Activated CD4-positive, alpha-beta T cell treated with anti-CD3 and anti-CD28 coated beads, Interleukin-2, amount 10 ng/mL, durations not matched to agents 24 days and 14 days (primary cell): ENCODE measurements at regions not wholly inside any gene's neighbourhood (a gene's known extent, or its start where the extent isn't known, plus 50 kb on each side); places are given as distances from the start of the nearest gene placed in this dataset.

Experiments
- DNase-seq: peaks from one replicate; pipeline ENCODE4 v3.0.0; 2022
- H3K27ac Mint-ChIP-seq: one replicate; pipeline ENCODE4 v1.8.0; 2022; ENCODE audit warnings: mild to moderate bottlenecking, mixed read lengths
- H3K27me3 Mint-ChIP-seq: one replicate; pipeline ENCODE4 v1.8.0; 2022; ENCODE audit warnings: mixed read lengths
- H3K36me3 Mint-ChIP-seq: one replicate; pipeline ENCODE4 v1.8.0; 2022; ENCODE audit warnings: low read depth, mild to moderate bottlenecking, mixed read lengths
- H3K4me1 Mint-ChIP-seq: one replicate; pipeline ENCODE4 v1.8.0; 2021; ENCODE audit warnings: mixed read lengths
- H3K4me3 Mint-ChIP-seq: one replicate; pipeline ENCODE4 v1.8.0; 2022; ENCODE audit warnings: mild to moderate bottlenecking, moderate library complexity, mixed read lengths
- H3K9me3 Mint-ChIP-seq: one replicate; pipeline ENCODE4 v1.8.0; 2021; ENCODE audit warnings: mixed read lengths
- intact Hi-C: fragments of 100-400 bp; cut with micrococcal nuclease; formaldehyde crosslinking; loops from one replicate; pipeline ENCODE4 v1.15.1; 2023

GRCh38 chr3:23062582-23062981 lies 140.5 kb upstream of the UBE2E2 start:
- Mint-ChIP-seq H3K36me3 (no peaks in the 10 kb centered on the region), H3K4me3 (no peak overlapping the region), H3K9me3 (peaks cover 13% of the 10 kb centered on the region), H3K27me3 (peaks cover 1% of the 10 kb centered on the region), H3K4me1 (no peaks in the 10 kb centered on the region), H3K27ac (no peak overlapping the region)
- intact Hi-C loops = no loop called here
- no peak for DNase-seq

- intact Hi-C loops = no loop called here
- H3K4me1 Mint-ChIP-seq = no peaks in the 10 kb centered on the region
- peaks cover 13% of the 10 kb centered on the region for H3K9me3 Mint-ChIP-seq
- H3K4me3 Mint-ChIP-seq = no peak overlapping the region
- H3K27ac Mint-ChIP-seq = no peak overlapping the region
- H3K36me3 Mint-ChIP-seq = no peaks in the 10 kb centered on the region
- peaks cover 1% of the 10 kb centered on the region for H3K27me3 Mint-ChIP-seq
- DNase-seq = no peak
Measured at GRCh38 chr3:23062982-23063381, 140.1 kb upstream of the UBE2E2 start.

- no peaks in the 10 kb centered on the region for H3K9me3 Mint-ChIP-seq
- no peak for DNase-seq
- intact Hi-C loops = no loop called here
- no peaks in the 10 kb centered on the region for H3K4me1 Mint-ChIP-seq
- H3K4me3 Mint-ChIP-seq = no peak overlapping the region
- H3K27me3 Mint-ChIP-seq = peaks cover 1% of the 10 kb centered on the region
- no peak overlapping the region for H3K27ac Mint-ChIP-seq
- H3K36me3 Mint-ChIP-seq = no peaks in the 10 kb centered on the region
Measured at GRCh38 chr3:23067116-23067515, 136.0 kb upstream of the UBE2E2 start.

- Mint-ChIP-seq H3K27me3 (peaks cover 1% of the 10 kb centered on the region), H3K4me3 (no peak overlapping the region), H3K4me1 (no peaks in the 10 kb centered on the region), H3K9me3 (no peaks in the 10 kb centered on the region), H3K36me3 (no peaks in the 10 kb centered on the region), H3K27ac (no peak overlapping the region)
- DNase-seq = no peak
- intact Hi-C loops = no loop called here
Measured at GRCh38 chr3:23068016-23068728, 135.0 kb upstream of the UBE2E2 start.

- no peak overlapping the region for H3K4me3 Mint-ChIP-seq
- no peaks in the 10 kb centered on the region for H3K4me1 Mint-ChIP-seq
- H3K27ac Mint-ChIP-seq = no peak overlapping the region
- H3K9me3 Mint-ChIP-seq = no peaks in the 10 kb centered on the region
- no peaks in the 10 kb centered on the region for H3K36me3 Mint-ChIP-seq
- peaks cover 1% of the 10 kb centered on the region for H3K27me3 Mint-ChIP-seq
- intact Hi-C loops = no loop called here
- DNase-seq = no peak
Measured at GRCh38 chr3:23071296-23071695, 131.8 kb upstream of the UBE2E2 start.

GRCh38 chr3:23071758-23072157 lies 131.4 kb upstream of the UBE2E2 start:
- no peak for DNase-seq
- Mint-ChIP-seq H3K27ac (no peak overlapping the region), H3K9me3 (no peaks in the 10 kb centered on the region), H3K36me3 (no peaks in the 10 kb centered on the region), H3K4me3 (no peak overlapping the region), H3K27me3 (peaks cover 1% of the 10 kb centered on the region), H3K4me1 (no peaks in the 10 kb centered on the region)
- intact Hi-C loops = no loop called here

GRCh38 chr3:23072693-23073092 lies 130.4 kb upstream of the UBE2E2 start:
- intact Hi-C loops = no loop called here
- no peak for DNase-seq
- H3K27me3 Mint-ChIP-seq = no peaks in the 10 kb centered on the region

GRCh38 chr3:23073724-23074305 lies 129.3 kb upstream of the UBE2E2 start:
- Mint-ChIP-seq H3K4me1 (no peaks in the 10 kb centered on the region), H3K27ac (no peak overlapping the region), H3K9me3 (no peaks in the 10 kb centered on the region), H3K27me3 (no peaks in the 10 kb centered on the region), H3K4me3 (no peak overlapping the region), H3K36me3 (no peaks in the 10 kb centered on the region)
- intact Hi-C loops = no loop called here
- no peak for DNase-seq

More at GRCh38 chr3:23072693-23073092, 130.4 kb upstream of the UBE2E2 start:
- no peak overlapping the region for H3K27ac Mint-ChIP-seq
- H3K9me3 Mint-ChIP-seq = no peaks in the 10 kb centered on the region
- H3K4me1 Mint-ChIP-seq = no peaks in the 10 kb centered on the region
- H3K36me3 Mint-ChIP-seq = no peaks in the 10 kb centered on the region
- H3K4me3 Mint-ChIP-seq = no peak overlapping the region

- Mint-ChIP-seq H3K9me3 (no peaks in the 10 kb centered on the region), H3K27ac (no peak overlapping the region), H3K4me3 (no peak overlapping the region), H3K36me3 (no peaks in the 10 kb centered on the region), H3K27me3 (no peaks in the 10 kb centered on the region), H3K4me1 (no peaks in the 10 kb centered on the region)
- intact Hi-C loops = no loop called here
- DNase-seq = no peak
Measured at GRCh38 chr3:23075496-23075895, 127.6 kb upstream of the UBE2E2 start.

GRCh38 chr3:23076437-23076836 lies 126.7 kb upstream of the UBE2E2 start:
- no peak overlapping the region for H3K4me3 Mint-ChIP-seq
- DNase-seq = no peak
- no peak overlapping the region for H3K27ac Mint-ChIP-seq
- no peaks in the 10 kb centered on the region for H3K4me1 Mint-ChIP-seq
- no peaks in the 10 kb centered on the region for H3K36me3 Mint-ChIP-seq
- no peaks in the 10 kb centered on the region for H3K27me3 Mint-ChIP-seq
- H3K9me3 Mint-ChIP-seq = no peaks in the 10 kb centered on the region
- intact Hi-C loops = no loop called here

GRCh38 chr3:23077126-23077525 lies 126.0 kb upstream of the UBE2E2 start:
- Mint-ChIP-seq H3K27me3 (no peaks in the 10 kb centered on the region), H3K4me3 (no peak overlapping the region), H3K27ac (no peak overlapping the region), H3K36me3 (no peaks in the 10 kb centered on the region), H3K9me3 (no peaks in the 10 kb centered on the region), H3K4me1 (no peaks in the 10 kb centered on the region)
- intact Hi-C loops = no loop called here
- no peak for DNase-seq

GRCh38 chr3:23078735-23079134 lies 124.4 kb upstream of the UBE2E2 start:
- no peaks in the 10 kb centered on the region for H3K36me3 Mint-ChIP-seq
- no peaks in the 10 kb centered on the region for H3K4me1 Mint-ChIP-seq
- H3K27ac Mint-ChIP-seq = no peak overlapping the region
- H3K9me3 Mint-ChIP-seq = no peaks in the 10 kb centered on the region
- intact Hi-C loops = no loop called here
- no peak for DNase-seq
- no peak overlapping the region for H3K4me3 Mint-ChIP-seq
- H3K27me3 Mint-ChIP-seq = no peaks in the 10 kb centered on the region

GRCh38 chr3:23079976-23080375 lies 123.2 kb upstream of the UBE2E2 start:
- no peaks in the 10 kb centered on the region for H3K36me3 Mint-ChIP-seq
- no peaks in the 10 kb centered on the region for H3K9me3 Mint-ChIP-seq
- H3K27ac Mint-ChIP-seq = no peak overlapping the region
- H3K4me3 Mint-ChIP-seq = no peak overlapping the region
- H3K4me1 Mint-ChIP-seq = no peaks in the 10 kb centered on the region
- no peaks in the 10 kb centered on the region for H3K27me3 Mint-ChIP-seq
- intact Hi-C loops = no loop called here
- no peak for DNase-seq

GRCh38 chr3:23083701-23084100 lies 119.4 kb upstream of the UBE2E2 start:
- H3K4me1 Mint-ChIP-seq = no peaks in the 10 kb centered on the region
- DNase-seq = no peak
- H3K36me3 Mint-ChIP-seq = no peaks in the 10 kb centered on the region
- H3K4me3 Mint-ChIP-seq = no peak overlapping the region
- intact Hi-C loops = no loop called here
- H3K9me3 Mint-ChIP-seq = no peaks in the 10 kb centered on the region
- H3K27me3 Mint-ChIP-seq = no peaks in the 10 kb centered on the region
- no peak overlapping the region for H3K27ac Mint-ChIP-seq

GRCh38 chr3:23084367-23084766 lies 118.8 kb upstream of the UBE2E2 start:
- no peaks in the 10 kb centered on the region for H3K4me1 Mint-ChIP-seq
- intact Hi-C loops = no loop called here
- H3K36me3 Mint-ChIP-seq = no peaks in the 10 kb centered on the region
- no peak for DNase-seq
- no peak overlapping the region for H3K4me3 Mint-ChIP-seq
- H3K27ac Mint-ChIP-seq = no peak overlapping the region
- H3K9me3 Mint-ChIP-seq = no peaks in the 10 kb centered on the region
- no peaks in the 10 kb centered on the region for H3K27me3 Mint-ChIP-seq
